ENCODE measurements at regions not wholly inside any gene's neighbourhood (a gene's known extent, or its start where the extent isn't known, plus 50 kb on each side); places are given as distances from the start of the nearest gene placed in this dataset.

GRCh38 chr21:21968810-21969209, 970.6 kb downstream of the NCAM2 start:
- ChIA-PET CTCF (no interaction called here), POLR2A (no interaction called here)
- FAIRE-seq, result no peak
- ATAC-seq, result no peak
- WGBS (ENCODE audit: missing lambda C conversion rate), result 9% methylated on average over 2 of the region's 2 CpGs
- no peak for DNase-seq (ENCODE audit: low read depth in 1 of 2, low spot score in 1 of 2)
- no peaks in the 10 kb centered on the region for H3K4me1 ChIP-seq
- no peak for TF ChIP-seq MAX (IDR thresholded peaks at IDR 0.05)
- TF ChIP-seq NFE2L2 (conservative IDR thresholded peaks at IDR 0.05; ENCODE audit: low read length), result no peak
- no peak for TF ChIP-seq FOXS1 (CRISPR knock-in tag; IDR thresholded peaks at IDR 0.05)
- no peak for TF ChIP-seq TFCP2L1 (CRISPR knock-in tag; IDR thresholded peaks at IDR 0.05)
- TF ChIP-seq HMGXB4 (CRISPR knock-in tag; IDR thresholded peaks at IDR 0.05; ENCODE audit: borderline replicate concordance), result no peak
- H3K4me2 ChIP-seq, result no peak overlapping the region
- H3K27ac ChIP-seq, result no peak overlapping the region
- no peak overlapping the region for H3K4me3 ChIP-seq
- no peaks in the 10 kb centered on the region for H3K9me3 ChIP-seq

- Histone ChIP-seq H3K27ac (no peak overlapping the region), H3K4me3 (no peak overlapping the region), H3K4me1 (no peaks in the 10 kb centered on the region), H3K4me2 (no peak overlapping the region), H3K9me3 (no peaks in the 10 kb centered on the region)
- DNase-seq (ENCODE audit: low read depth in 1 of 2, low spot score in 1 of 2) (no peak), ATAC-seq (no peak), FAIRE-seq (no peak)
- 0% methylated on average over 2 of the region's 2 CpGs for WGBS (ENCODE audit: missing lambda C conversion rate)
- CTCF ChIA-PET, result no interaction called here
- POLR2A ChIA-PET, result no interaction called here
- TF ChIP-seq POLR2A (IDR thresholded peaks at IDR 0.05; ENCODE audit: low read length) (no peak), ESRRA (IDR thresholded peaks at IDR 0.05; ENCODE audit: borderline replicate concordance, low read length) (no peak), HOXB13 (CRISPR knock-in tag; IDR thresholded peaks at IDR 0.05; ENCODE audit: low read depth) (no peak), PHF8 (IDR thresholded peaks at IDR 0.05; ENCODE audit: borderline replicate concordance, low read depth) (no peak), ZSCAN20 (CRISPR knock-in tag; IDR thresholded peaks at IDR 0.05) (no peak), EHMT2 (IDR thresholded peaks at IDR 0.05; ENCODE audit: low read depth) (no peak), CEBPB (IDR thresholded peaks at IDR 0.05) (no peak), USF2 (IDR thresholded peaks at IDR 0.05) (no peak), HOXB5 (CRISPR knock-in tag; IDR thresholded peaks at IDR 0.05) (no peak), EHF (CRISPR knock-in tag; IDR thresholded peaks at IDR 0.05) (no peak), KDM5A (IDR thresholded peaks at IDR 0.05) (no peak), FOSB (CRISPR knock-in tag; IDR thresholded peaks at IDR 0.05) (no peak), CBX8 (IDR thresholded peaks at IDR 0.05) (no peak), HOXA7 (CRISPR knock-in tag; IDR thresholded peaks at IDR 0.05) (no peak), ATOH8 (CRISPR knock-in tag; IDR thresholded peaks at IDR 0.05; ENCODE audit: low read depth) (no peak), CHD4 (IDR thresholded peaks at IDR 0.05; ENCODE audit: borderline replicate concordance) (no peak), RARB (CRISPR knock-in tag; IDR thresholded peaks at IDR 0.05) (no peak), NFE2L2 (conservative IDR thresholded peaks at IDR 0.05; ENCODE audit: low read length) (no peak), MAX (IDR thresholded peaks at IDR 0.05) (no peak), KDM1A (IDR thresholded peaks at IDR 0.05; ENCODE audit: low read depth) (no peak)
These were observed 971.0 kb downstream of the NCAM2 start for GRCh38 chr21:21969211-21969610.

- DNase-seq (ENCODE audit: low read depth in 1 of 2, low spot score in 1 of 2) (no peak), ATAC-seq (no peak), FAIRE-seq (no peak)
- CTCF ChIA-PET, result no interaction called here
- WGBS (ENCODE audit: missing lambda C conversion rate), result 2% methylated on average over 4 of the region's 4 CpGs
- H3K9me3 ChIP-seq, result no peaks in the 10 kb centered on the region
- H3K4me2 ChIP-seq, result no peak overlapping the region
- no peak overlapping the region for H3K4me3 ChIP-seq
- TF ChIP-seq MAFK (IDR thresholded peaks at IDR 0.05; ENCODE audit: partially characterized antibody) (no peak), FOSL2 (IDR thresholded peaks at IDR 0.05) (no peak), FOSL2 (CRISPR knock-in tag; IDR thresholded peaks at IDR 0.05) (no peak)
- no peaks in the 10 kb centered on the region for H3K4me1 ChIP-seq
- POLR2A ChIA-PET, result no interaction called here
- no peak overlapping the region for H3K27ac ChIP-seq
These were observed 973.2 kb downstream of the NCAM2 start for GRCh38 chr21:21971384-21971783.
